Left renal pelvis (tissue), 4 donors: ENCODE measurements at regions not wholly inside any gene's neighbourhood (a gene's known extent, or its start where the extent isn't known, plus 50 kb on each side); places are given as distances from the start of the nearest gene placed in this dataset.

ENCODE experiments used
- DNase-seq, 4 donors: peaks; one replicate each; pipeline ENCODE4 v3.0.0-alpha.2; 2013; ENCODE audit warnings: low read depth in 4 of 4, low spot score in 3 of 4

DNA sequence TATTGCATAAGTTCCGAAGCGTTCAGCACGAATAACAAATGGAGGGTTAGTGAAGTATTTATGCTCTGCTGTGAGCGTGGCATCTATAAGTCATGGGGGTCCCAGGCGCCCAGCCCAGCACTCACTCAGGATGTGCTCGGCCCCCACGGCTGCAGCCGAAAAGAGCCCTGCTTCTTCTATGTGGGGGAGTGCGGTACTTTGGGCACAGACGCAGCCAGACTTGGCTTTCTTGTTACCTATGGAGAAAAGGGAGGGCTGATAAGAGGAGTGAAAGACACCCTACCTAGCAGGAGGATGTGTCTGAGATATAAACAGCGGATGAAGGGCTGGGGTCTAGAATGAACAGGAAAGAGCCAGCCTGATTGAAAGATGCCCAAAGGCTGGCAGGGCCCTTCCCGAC lies 51.4 kb downstream of the MRPL36 start:
- no peak for DNase-seq

DNA sequence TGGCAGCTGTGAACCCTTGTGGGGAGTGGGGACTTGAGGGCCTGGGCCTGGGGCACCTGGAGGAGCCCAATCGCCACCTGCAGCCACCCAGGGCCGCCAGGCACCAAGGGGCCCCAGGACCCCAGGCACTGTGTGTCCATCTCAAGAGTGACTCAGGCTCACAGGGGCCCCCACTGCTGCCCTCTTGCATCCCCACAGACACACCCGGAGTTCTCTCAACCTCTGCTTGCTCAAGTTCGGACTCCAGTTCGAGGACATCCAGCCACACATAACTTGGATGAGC lies 51.9 kb downstream of the MRPL36 start:
- no peak for DNase-seq

- no peak for DNase-seq
These were observed 52.4 kb downstream of the MRPL36 start for GRCh38 chr5:1747079-1747802.

DNA sequence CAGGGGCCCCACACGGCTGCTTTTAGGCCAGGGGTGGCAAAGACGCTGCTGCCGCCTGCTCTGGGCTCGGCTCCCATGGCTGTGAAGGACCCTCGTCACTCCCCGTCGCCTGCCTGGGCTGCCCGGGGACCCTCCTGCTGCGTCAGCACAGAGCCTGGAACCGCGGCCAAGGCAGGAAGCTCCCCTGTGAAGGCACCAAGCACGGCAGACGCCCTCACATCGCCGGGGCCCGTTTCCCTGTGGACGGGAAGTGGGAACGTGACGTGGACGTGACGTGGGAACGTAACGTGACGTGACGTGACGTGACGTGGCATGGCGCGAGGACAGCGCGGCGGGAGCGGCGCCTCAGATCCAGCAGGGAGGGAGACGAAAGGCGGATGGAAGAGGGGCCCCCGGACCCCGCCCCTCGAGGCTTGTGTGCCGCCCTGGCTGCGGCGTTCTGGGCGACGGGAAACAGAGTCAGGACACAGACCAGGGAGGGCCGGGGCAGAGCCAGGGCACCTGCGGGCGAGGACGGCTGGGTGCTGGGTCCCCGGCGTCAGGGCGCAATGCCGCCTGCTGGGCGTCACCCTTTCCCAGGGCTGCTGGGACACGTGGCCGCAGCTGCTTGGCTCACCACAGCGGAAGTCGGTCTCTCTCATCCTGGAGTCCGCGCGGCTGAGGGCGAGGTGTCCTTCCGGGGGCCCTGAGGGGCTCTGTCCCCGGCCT lies 53.1 kb downstream of the MRPL36 start:
- DNase-seq, result no peak

DNA sequence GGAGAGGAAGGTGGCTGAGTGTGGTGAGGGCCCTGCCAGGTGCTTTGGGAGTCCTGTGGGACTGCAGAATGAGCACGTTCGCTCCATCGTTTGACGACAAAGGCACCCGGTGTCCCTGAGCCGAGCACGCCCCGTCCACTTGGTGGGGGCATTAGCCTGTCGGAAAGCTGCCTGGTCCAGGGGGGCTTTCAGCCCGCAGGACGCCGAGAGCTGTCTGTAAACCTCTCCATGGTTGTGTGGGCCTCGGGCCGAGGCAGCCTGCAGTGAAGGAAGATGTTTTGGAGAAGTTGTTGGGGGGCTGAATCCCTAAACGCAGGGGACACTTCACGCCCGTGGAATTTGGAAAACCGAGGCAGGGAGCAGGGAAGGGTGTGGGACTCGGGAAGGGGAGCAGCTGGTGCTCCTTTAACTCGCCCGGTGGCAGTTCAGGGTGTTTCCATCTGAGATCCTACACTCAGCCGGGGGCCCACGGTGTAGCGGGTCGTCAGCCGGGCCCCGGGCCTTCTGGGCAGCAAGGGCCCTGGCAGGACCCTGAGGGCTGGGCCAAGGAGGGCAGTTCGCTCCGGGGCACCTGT lies 53.8 kb downstream of the MRPL36 start:
- no peak for DNase-seq

- DNase-seq, result no peak
These were observed 54.4 kb downstream of the MRPL36 start for GRCh38 chr5:1745123-1745795.

GRCh38 chr5:1744393-1745122 lies 55.1 kb downstream of the MRPL36 start:
- DNase-seq, result no peak

GRCh38 chr5:1743769-1744085 lies 55.9 kb downstream of the MRPL36 start:
- no peak for DNase-seq

DNA sequence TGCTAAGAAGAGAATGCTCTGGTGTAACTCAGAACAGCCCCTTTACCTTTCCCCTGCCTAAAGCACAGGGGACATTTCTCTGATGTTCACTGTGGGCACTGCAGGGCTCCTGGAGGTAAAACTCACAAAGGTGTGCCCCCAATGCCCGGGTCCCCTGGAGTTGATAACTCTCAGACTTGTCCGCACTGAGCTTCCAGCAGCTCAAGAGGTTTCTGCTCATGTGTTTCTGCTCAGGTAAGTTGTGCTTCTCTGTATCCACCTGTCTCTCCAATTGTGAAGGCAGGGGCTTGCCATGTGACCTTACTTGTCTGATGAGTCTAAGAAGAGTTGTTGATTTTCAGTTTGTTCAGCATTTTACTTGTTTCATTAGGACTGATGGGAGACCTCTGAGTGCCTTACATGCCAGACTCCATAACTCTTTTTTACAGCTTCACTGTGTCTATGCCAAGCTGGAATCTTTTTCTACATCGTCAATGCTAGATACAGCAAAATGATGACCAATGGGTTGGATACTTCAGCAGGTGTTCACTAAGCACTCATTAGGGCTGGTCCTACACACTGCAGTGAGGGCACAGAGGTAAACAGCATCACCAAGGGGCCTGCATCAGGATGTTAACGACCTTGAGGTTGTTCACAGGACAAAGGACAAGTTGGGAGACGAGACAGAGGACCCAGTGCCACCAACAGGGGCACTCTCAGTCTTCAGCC lies 56.4 kb downstream of the MRPL36 start:
- no peak for DNase-seq

DNA sequence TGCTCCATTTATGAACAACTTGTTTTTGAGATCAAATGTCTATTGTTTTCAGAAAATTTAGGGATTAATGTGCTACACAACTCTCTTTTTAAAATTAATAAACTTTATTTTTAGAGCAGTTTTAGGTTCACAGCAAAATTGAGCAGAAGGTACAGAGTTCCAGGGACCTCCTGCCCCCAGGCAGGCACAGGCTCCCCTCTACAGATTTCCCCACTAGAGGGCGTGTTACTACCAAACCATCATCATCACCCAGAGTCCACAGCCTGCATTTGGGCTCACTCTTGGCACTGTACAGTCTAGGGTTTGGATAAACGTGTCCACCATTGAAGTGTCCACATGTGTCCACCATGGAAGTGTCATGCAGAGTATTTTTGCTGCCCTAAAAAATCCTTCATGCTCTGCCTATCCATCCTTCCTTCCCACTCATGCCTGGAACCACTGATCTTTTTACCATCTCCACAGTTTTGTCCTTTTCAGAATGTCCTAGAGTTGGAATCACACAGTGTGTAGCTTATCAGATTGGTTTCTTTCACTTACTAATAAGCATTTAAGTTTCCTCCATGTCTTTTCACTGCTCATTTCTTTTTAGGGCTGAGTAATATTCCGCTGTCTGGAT lies 61.7 kb downstream of the MRPL36 start:
- no peak for DNase-seq

GRCh38 chr5:1736889-1737711 lies 62.5 kb downstream of the MRPL36 start:
- no peak for DNase-seq

GRCh38 chr5:1736065-1736464 lies 63.6 kb downstream of the MRPL36 start:
- no peak for DNase-seq

DNA sequence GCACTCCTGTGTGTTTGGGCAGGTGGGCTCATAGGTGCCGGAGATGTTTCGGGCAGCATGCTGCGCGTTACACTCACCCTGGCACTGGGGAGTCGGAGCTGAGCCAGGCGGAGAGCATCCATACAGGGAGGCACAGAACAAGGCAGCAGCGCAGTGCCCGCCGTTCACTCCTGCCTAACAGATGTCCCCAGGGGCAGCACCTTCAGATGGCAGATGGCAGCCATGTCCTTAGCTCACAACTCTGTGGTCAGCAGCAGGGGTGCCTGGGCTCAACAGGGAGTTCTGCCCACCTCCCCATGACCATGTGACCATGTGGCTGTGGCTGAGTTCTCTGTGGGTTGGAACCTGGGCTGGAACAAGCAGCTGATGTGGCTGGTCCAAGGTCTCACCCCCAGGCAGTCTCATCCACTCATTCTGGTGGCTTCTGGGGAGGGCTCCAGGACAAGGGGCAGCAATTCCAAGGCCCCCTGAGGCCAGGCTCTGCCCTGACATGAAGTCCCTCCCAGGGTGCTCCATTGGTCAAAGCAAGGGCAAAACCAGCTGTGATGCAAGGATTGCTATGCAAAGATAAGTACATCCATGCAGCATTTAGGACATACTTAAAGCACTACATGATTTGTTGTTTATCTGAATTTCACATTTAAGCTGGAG lies 64.2 kb downstream of the MRPL36 start:
- DNase-seq, result no peak

DNA sequence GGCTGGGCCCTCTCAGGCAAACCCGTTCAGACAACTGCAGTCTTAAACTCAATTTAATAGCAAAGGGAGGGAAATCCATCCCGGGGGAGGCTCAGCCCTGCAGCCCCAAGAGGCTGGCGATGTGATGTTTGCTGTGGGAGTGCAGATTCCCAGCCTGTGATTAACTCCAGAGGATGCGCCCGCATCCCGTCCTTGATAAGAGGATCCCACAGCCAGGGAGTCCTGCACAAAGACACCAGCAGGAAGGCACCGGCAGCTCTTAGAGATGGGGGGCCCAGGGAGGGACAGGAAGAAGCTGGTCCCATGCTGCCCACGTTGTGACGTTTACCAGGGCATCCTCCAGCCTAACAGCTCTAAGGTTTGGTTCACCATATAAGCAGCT lies 64.7 kb downstream of the MRPL36 start:
- no peak for DNase-seq

GRCh38 chr5:1734271-1734907 lies 65.2 kb downstream of the MRPL36 start:
- DNase-seq, result no peak

- no peak for DNase-seq
These were observed 66.3 kb downstream of the MRPL36 start for GRCh38 chr5:1733369-1733768.

- no peak for DNase-seq
These were observed 66.7 kb downstream of the MRPL36 start for GRCh38 chr5:1732945-1733344.

DNA sequence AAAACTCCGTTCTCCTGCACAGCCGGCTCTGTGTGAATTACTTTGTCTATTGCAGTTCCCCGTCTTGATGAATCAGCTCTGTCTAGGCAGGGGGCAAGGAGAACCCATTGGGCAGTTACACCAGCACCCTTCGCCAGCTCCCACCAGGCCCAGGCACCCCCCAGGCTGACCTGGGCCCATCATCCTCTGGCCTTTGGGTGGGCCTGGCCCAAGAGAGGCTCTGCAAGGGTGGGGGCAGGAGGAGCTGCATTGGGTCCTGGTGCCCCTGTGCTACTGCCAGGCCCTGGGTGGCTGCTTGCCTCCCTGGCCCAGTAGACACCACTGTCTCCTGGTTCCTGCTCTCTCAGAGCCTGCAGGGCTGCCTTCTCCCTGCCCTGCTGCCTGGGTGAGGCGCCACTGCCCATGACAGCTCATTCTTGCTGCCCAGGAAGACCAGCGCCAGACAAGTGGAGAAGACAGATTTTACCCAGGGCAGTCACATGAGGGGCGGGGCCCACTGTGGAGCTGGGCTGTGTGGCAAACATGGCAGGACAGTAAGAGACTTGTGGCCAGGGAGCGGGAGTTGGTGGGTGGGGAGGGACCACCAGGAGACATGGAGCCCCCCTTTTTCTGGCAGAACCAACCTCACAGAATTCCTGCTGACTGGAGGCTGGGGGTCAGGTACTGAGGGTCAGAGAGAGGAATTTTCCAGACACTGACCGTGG lies 67.2 kb downstream of the MRPL36 start:
- no peak for DNase-seq
